PC-3 (cell line): ENCODE measurements at regions not wholly inside any gene's neighbourhood (a gene's known extent, or its start where the extent isn't known, plus 50 kb on each side); places are given as distances from the start of the nearest gene placed in this dataset.
A peak's percentile ranks its signal among the peaks of the same experiment; 100 is the strongest.

Source experiments
- ATAC-seq: fragments of 200-7000 bp; cut with Tn5 transposase; 2 replicates; pipeline ENCODE4 v1.9.1; 2020; ENCODE audit warnings: mild to moderate bottlenecking, moderate library complexity
- BruUV-seq: library from RNA; stranded (reverse); fragments of 400-500 nt; replicated peaks from 2 replicates; lab custom pipeline; 2021; lab: Mats Ljungman, UMichigan
- CTCF ChIA-PET: fragments of 300-600 bp; sonication (Branson Sonifier 250); formaldehyde crosslinking; loops from one replicate; lab custom pipeline; 2022; ENCODE audit warnings: antibody characterized with exemption; lab: Charles Lee
- POLR2A ChIA-PET: fragments of 300-600 bp; sonication (Branson Sonifier 250); formaldehyde crosslinking; loops from one replicate; lab custom pipeline; 2022; ENCODE audit warnings: antibody characterized with exemption; ENCODE audit not compliant: unreplicated experiment; lab: Charles Lee
- DNase-seq: peaks from one replicate; pipeline ENCODE4 v3.0.0-alpha.2; 2015
- H2AFZ ChIP-seq: fragments of 300-600 bp; sonication (generic); 2 replicates; pipeline ENCODE4 v1.6.0; 2016; ENCODE audit warnings: antibody characterized with exemption, low read length
- H3F3A ChIP-seq: fragments of 300-600 bp; sonication (generic); one replicate; pipeline ENCODE4 v1.6.0; 2017; ENCODE audit warnings: antibody characterized with exemption, low read length, control low read depth, mild to moderate bottlenecking; ENCODE audit not compliant: unreplicated experiment
- H3K27ac ChIP-seq: fragments of 300-600 bp; sonication (generic); 2 replicates; pipeline ENCODE4 v1.5.1; 2016; ENCODE audit warnings: mild to moderate bottlenecking, low read length
- H3K27me3 ChIP-seq: fragments of 300-600 bp; sonication (generic); 2 replicates; pipeline ENCODE4 v1.6.1; 2016; ENCODE audit warnings: low read length, mixed read lengths
- H3K36me3 ChIP-seq: fragments of 300-600 bp; sonication (generic); 2 replicates; pipeline ENCODE4 v1.6.1; 2016; ENCODE audit warnings: low read depth, mixed run types, low read length, mixed read lengths
- H3K4me1 ChIP-seq: fragments of 300-600 bp; sonication (generic); 2 replicates; pipeline ENCODE4 v1.5.1; 2016; ENCODE audit warnings: low read length; ENCODE audit not compliant: insufficient read depth
- H3K4me2 ChIP-seq: fragments of 300-600 bp; sonication (generic); 2 replicates; pipeline ENCODE4 v1.6.0; 2016; ENCODE audit warnings: low read length
- H3K4me3 ChIP-seq: fragments of 300-600 bp; sonication (generic); 2 replicates; pipeline ENCODE4 v1.5.1; 2016; ENCODE audit warnings: mild to moderate bottlenecking, low read length, mixed read lengths
- H3K79me2 ChIP-seq: fragments of 300-600 bp; sonication (generic); 2 replicates; pipeline ENCODE4 v1.6.1; 2017; ENCODE audit warnings: low read length, mixed read lengths
- H3K9ac ChIP-seq: fragments of 300-600 bp; sonication (generic); 2 replicates; pipeline ENCODE4 v1.6.0; 2016; ENCODE audit warnings: mild to moderate bottlenecking, low read length
- H3K9me2 ChIP-seq: fragments of 300-600 bp; sonication (generic); replicated peaks from 2 replicates; pipeline ENCODE4 v1.6.1; 2016; ENCODE audit warnings: mixed run types, low read length, mixed read lengths
- H3K9me3 ChIP-seq: fragments of 300-600 bp; sonication (generic); 2 replicates; pipeline ENCODE4 v1.6.1; 2016; ENCODE audit warnings: low read length, mixed read lengths
- H4K20me1 ChIP-seq: fragments of 300-600 bp; sonication (generic); 2 replicates; pipeline ENCODE4 v1.6.1; 2016; ENCODE audit warnings: low read length, mixed read lengths
- EZH2 ChIP-seq: fragments of 300-600 bp; sonication (generic); IDR thresholded peaks from one replicate; pipeline ENCODE4 v1.6.1; 2017; ENCODE audit warnings: antibody characterized with exemption, mild to moderate bottlenecking, low read length; ENCODE audit not compliant: unreplicated experiment
- EZH2phosphoT487 ChIP-seq: fragments of 300-600 bp; sonication (generic); IDR thresholded peaks from 2 replicates; pipeline ENCODE4 v1.6.1; 2018; ENCODE audit warnings: mild to moderate bottlenecking, antibody characterized with exemption, low read length, borderline replicate concordance
- intact Hi-C: fragments of 100-400 bp; cut with micrococcal nuclease; formaldehyde crosslinking; loops from 2 replicates; pipeline ENCODE4 v1.9.0; 2023
- TF ChIP-seq, protein P1 (sequence below): fragments of 300-600 bp; sonication (generic); conservative IDR thresholded peaks from 2 replicates; pipeline ENCODE4 v1.5.1; 2017; ENCODE audit warnings: antibody characterized with exemption, low read depth, mild to moderate bottlenecking, low read length

GRCh38 chr15:99508852-99509251 lies 56.9 kb upstream of the MEF2A start:
- Histone ChIP-seq H4K20me1 (no peaks in the 10 kb centered on the region), H3K4me1 (peaks cover 32% of the 10 kb centered on the region), H3K27me3 (no peaks in the 10 kb centered on the region), H3K27ac (peak overlapping the region; percentile 20), H3K36me3 (no peaks in the 10 kb centered on the region), H3K4me3 (no peak overlapping the region), H3K79me2 (no peaks in the 10 kb centered on the region), H3K9ac (no peak overlapping the region), H3F3A (no peaks in the 10 kb centered on the region), H3K9me3 (no peaks in the 10 kb centered on the region), H3K4me2 (peak overlapping the region; percentile 67), H3K9me2 (no peaks in the 10 kb centered on the region), H2AFZ (peak overlapping the region; percentile 69; the same call in 1 of the 2 replicates)
- BruUV-seq, result no TSS peak
- TF ChIP-seq EZH2phosphoT487, result no peak
- TF ChIP-seq, protein P1, sequence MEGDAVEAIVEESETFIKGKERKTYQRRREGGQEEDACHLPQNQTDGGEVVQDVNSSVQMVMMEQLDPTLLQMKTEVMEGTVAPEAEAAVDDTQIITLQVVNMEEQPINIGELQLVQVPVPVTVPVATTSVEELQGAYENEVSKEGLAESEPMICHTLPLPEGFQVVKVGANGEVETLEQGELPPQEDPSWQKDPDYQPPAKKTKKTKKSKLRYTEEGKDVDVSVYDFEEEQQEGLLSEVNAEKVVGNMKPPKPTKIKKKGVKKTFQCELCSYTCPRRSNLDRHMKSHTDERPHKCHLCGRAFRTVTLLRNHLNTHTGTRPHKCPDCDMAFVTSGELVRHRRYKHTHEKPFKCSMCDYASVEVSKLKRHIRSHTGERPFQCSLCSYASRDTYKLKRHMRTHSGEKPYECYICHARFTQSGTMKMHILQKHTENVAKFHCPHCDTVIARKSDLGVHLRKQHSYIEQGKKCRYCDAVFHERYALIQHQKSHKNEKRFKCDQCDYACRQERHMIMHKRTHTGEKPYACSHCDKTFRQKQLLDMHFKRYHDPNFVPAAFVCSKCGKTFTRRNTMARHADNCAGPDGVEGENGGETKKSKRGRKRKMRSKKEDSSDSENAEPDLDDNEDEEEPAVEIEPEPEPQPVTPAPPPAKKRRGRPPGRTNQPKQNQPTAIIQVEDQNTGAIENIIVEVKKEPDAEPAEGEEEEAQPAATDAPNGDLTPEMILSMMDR, result no peak
- no peak for TF ChIP-seq EZH2
- intact Hi-C loops, result loop anchor here (2.0 kb wide), 1 partner anchor 66 kb away; no protein-coding TSS in a partner anchor
- DNase-seq, result peak; percentile 14
- POLR2A ChIA-PET, result interaction anchor here (0.6 kb wide), 1 partner anchor 12 kb away, joined by 3 read pairs; no protein-coding TSS in a partner anchor
- CTCF ChIA-PET, result no interaction called here
- no peak; the same call in 1 of the 2 replicates for ATAC-seq

DNA sequence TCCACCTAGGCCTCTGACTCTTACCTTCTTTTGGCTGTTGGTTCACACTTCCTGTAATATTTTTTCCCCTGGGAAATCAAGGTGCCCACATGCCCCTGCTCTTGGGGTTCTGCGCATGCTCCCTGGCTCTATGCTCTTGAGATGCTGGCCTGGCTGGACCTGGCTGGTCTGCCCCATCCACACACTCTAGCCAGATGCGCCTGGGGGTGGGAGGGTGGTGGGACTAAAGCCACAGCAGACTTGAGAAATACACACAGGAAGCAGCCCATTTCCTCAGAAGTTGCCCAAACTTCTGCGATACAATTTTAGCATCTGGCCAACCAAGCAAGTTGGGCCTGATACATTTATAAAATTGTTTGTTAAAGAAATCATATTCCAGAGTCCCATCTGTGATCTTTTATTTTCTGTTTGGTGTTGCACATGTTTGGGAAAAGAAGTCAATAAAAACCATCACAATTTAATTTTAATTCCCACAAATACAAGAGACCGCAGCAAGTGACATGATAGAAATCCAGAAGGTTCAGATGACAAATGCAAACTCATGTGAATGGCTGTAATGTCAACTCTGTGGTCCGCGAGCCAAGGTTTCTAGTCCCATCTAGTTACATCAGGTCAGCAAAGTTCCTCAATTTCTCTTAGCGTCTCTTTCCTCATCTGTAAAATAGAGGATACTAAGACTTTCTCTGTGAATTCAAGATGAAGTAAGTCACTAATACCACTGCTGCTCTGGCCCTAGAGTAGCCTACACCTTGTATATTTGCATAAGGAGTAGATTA lies 55.9 kb upstream of the MEF2A start:
- no peaks in the 10 kb centered on the region for H3K36me3 ChIP-seq
- no peak overlapping the region for H3K4me2 ChIP-seq
- no peak overlapping the region for H3K4me3 ChIP-seq
- no peak overlapping the region for H3K27ac ChIP-seq
- BruUV-seq, result no TSS peak
- TF ChIP-seq EZH2 (no peak), EZH2phosphoT487 (no peak)
- TF ChIP-seq, protein P1, result no peak
- intact Hi-C loops, result loop anchor here (2.0 kb wide), 1 partner anchor 67 kb away; no protein-coding TSS in a partner anchor
- H3K9me3 ChIP-seq, result no peaks in the 10 kb centered on the region
- H3K4me1 ChIP-seq, result peaks cover 27% of the 10 kb centered on the region
- H3K9ac ChIP-seq, result no peak overlapping the region
- H2AFZ ChIP-seq, result no peak overlapping the region
- H3F3A ChIP-seq, result no peaks in the 10 kb centered on the region
- no peak for DNase-seq
- ATAC-seq, result no peak
- no peaks in the 10 kb centered on the region for H3K79me2 ChIP-seq
- H3K9me2 ChIP-seq, result no peaks in the 10 kb centered on the region
- CTCF ChIA-PET, result no interaction called here
- POLR2A ChIA-PET, result no interaction called here
- H4K20me1 ChIP-seq, result no peaks in the 10 kb centered on the region
- H3K27me3 ChIP-seq, result no peaks in the 10 kb centered on the region

DNA sequence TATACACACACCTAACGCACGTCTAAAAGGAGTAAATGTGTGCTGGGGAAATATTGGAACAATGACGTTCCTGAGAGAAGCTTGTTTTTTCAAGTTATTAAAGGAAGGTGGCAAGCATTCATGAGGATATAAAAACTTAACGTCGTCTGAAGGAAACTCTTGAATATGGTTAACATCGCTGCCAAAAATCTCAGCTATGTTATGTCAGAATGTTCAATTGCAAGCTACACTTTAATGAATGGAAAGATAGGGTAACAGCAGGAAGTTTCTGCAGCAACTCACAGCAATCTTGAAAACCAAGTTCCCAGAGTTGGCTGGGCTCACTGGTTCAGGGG lies 54.3 kb upstream of the MEF2A start:
- no peaks in the 10 kb centered on the region for H3K9me3 ChIP-seq
- H3K4me3 ChIP-seq, result no peak overlapping the region
- H3K9ac ChIP-seq, result no peak overlapping the region
- peaks cover 22% of the 10 kb centered on the region for H3K4me1 ChIP-seq
- H3K27me3 ChIP-seq, result no peaks in the 10 kb centered on the region
- CTCF ChIA-PET, result no interaction called here
- no peaks in the 10 kb centered on the region for H3K79me2 ChIP-seq
- no peaks in the 10 kb centered on the region for H4K20me1 ChIP-seq
- intact Hi-C loops, result no loop called here
- DNase-seq (no peak), ATAC-seq (no peak)
- H3K9me2 ChIP-seq, result no peaks in the 10 kb centered on the region
- H3K36me3 ChIP-seq, result no peaks in the 10 kb centered on the region
- no TSS peak for BruUV-seq
- H3K27ac ChIP-seq, result no peak overlapping the region
- TF ChIP-seq, protein P1, result no peak
- TF ChIP-seq EZH2phosphoT487 (no peak), EZH2 (no peak)
- H3F3A ChIP-seq, result no peaks in the 10 kb centered on the region
- H2AFZ ChIP-seq, result no peak overlapping the region
- H3K4me2 ChIP-seq, result no peak overlapping the region
- POLR2A ChIA-PET, result no interaction called here
